K562 (cell line): ENCODE measurements at regions not wholly inside any gene's neighbourhood (a gene's known extent, or its start where the extent isn't known, plus 50 kb on each side); places are given as distances from the start of the nearest gene placed in this dataset.

Source experiments
- ADNP ChIP-seq: fragments of 200-800 bp; sonication (Bioruptor generic); IDR thresholded peaks from 2 replicates; pipeline ENCODE4 v1.6.1; 2016; ENCODE audit warnings: missing genetic modification characterization, missing compliant biosample characterization
- ELF1 ChIP-seq: fragments of 200-800 bp; sonication (Bioruptor generic); IDR thresholded peaks from 2 replicates; pipeline ENCODE4 v1.6.1; 2016; ENCODE audit warnings: missing genetic modification characterization, missing compliant biosample characterization
- ELF4 ChIP-seq: fragments of 450-650 bp; formaldehyde crosslinking; IDR thresholded peaks from 2 replicates; pipeline ENCODE4 v1.4.0; 2022; ENCODE audit warnings: missing genetic modification characterization
- MEF2D ChIP-seq: conservative IDR thresholded peaks from 2 replicates; pipeline ENCODE4 v1.6.1; 2016; ENCODE audit warnings: low read depth, missing genetic modification characterization, missing compliant biosample characterization
- NFYB ChIP-seq: IDR thresholded peaks from 2 replicates; pipeline ENCODE4 v1.6.1; 2011; ENCODE audit warnings: mild to moderate bottlenecking, moderate library complexity; ENCODE audit not compliant: insufficient read length; ENCODE audit errors: extremely low read depth
- RBM17 ChIP-seq: fragments of 200-400 bp; formaldehyde crosslinking; IDR thresholded peaks from 2 replicates; pipeline ENCODE4 v1.6.1; 2017; ENCODE audit warnings: low read depth, mild to moderate bottlenecking, low read length, borderline replicate concordance
- SMAD2 ChIP-seq: fragments of 150-350 bp; IDR thresholded peaks from 2 replicates; pipeline ENCODE4 v1.6.1; 2014; ENCODE audit warnings: low read depth, mild to moderate bottlenecking, low read length
- SRSF1 ChIP-seq: fragments of 200-400 bp; formaldehyde crosslinking; IDR thresholded peaks from 2 replicates; pipeline ENCODE4 v1.6.1; 2017; ENCODE audit warnings: mild to moderate bottlenecking, low read depth, low read length, moderate library complexity
- STAG1 ChIP-seq: sonication (generic); formaldehyde crosslinking; IDR thresholded peaks from 2 replicates; pipeline ENCODE4 v1.5.0; 2020; ENCODE audit warnings: missing genetic modification reagents, borderline replicate concordance
- TRIM24 ChIP-seq, 2 experiments: fragments of 450-650 bp; IDR thresholded peaks; 2 replicates each; pipeline ENCODE4 v1.6.1; 2016
- ZKSCAN3 ChIP-seq: fragments of 250-450 bp; sonication (Bioruptor Pico); IDR thresholded peaks from 2 replicates; pipeline ENCODE4 v1.4.0; 2020
- ZNF165 ChIP-seq: fragments of 250-450 bp; sonication (Bioruptor Pico); IDR thresholded peaks from 2 replicates; pipeline ENCODE4 v1.4.0; 2020; ENCODE audit warnings: borderline replicate concordance
- ZNF282 ChIP-seq: sonication (generic); formaldehyde crosslinking; IDR thresholded peaks from 2 replicates; pipeline ENCODE4 v1.8.1; 2023; ENCODE audit warnings: missing genetic modification reagents
- ZNF589 ChIP-seq: fragments of 200-800 bp; sonication (Bioruptor generic); IDR thresholded peaks from 2 replicates; pipeline ENCODE4 v1.6.1; 2016; ENCODE audit warnings: low read depth, missing genetic modification characterization, missing compliant biosample characterization
- ZNF778 ChIP-seq: fragments of 450-650 bp; formaldehyde crosslinking; IDR thresholded peaks from 2 replicates; pipeline ENCODE4 v1.4.0; 2020; ENCODE audit warnings: mild to moderate bottlenecking, moderate library complexity
- TF ChIP-seq, protein P1 (sequence below), 2 experiments: fragments of 450-650 bp; formaldehyde crosslinking in 1 of 2; IDR thresholded peaks; 2 replicates each; pipeline versions ENCODE4 v1.4.0 to v1.6.1; 2014 to 2020; ENCODE audit warnings: mild to moderate bottlenecking in 2 of 2, borderline replicate concordance in 1 of 2, low read depth in 1 of 2
- TF ChIP-seq, protein P2 (sequence below): fragments of 450-650 bp; IDR thresholded peaks from 2 replicates; pipeline ENCODE4 v1.6.1; 2016; ENCODE audit warnings: mild to moderate bottlenecking

DNA sequence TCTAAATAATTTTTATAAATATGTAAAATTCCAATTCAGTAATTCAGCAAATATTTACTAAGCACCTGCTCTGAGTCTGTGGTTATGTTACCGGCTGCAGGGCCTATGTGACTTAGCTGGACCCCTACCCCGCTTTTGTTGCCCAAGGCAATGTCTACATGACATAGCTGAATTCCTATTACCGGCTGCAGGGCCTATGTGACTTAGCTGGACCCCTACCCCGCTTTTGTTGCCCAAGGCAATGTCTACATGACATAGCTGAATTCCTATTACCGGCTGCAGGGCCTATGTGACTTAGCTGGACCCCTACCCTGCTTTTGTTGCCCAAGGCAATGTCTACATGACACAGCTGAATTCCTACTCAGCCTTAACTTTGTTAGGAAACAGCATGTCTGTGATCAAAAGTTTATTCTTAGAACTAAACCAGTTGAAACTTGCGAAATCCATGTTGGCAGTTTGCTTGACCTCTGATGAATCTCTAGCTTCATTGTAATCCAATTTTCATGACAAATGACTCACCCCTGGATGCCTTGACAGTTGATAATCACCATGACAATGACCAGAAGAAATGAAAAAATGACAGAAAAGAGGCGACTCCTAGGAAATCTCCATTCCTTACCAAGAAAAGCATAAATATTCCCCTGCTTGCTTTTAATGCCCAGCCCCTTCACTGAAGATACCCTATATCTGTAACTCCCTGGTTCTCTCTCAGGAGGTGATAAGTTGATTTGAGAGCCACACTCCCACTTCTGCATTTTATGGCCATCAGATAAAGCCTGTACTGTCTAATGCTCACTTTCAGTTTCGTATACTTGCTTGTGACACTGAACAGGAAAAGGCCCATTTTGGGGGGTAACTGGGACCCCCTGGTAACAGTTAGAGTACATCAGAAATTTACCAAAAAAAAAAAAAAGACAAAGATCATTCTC, 148.4 kb upstream of the SYT10 start (continued):
- no peak for TF ChIP-seq RBM17
- no peak for TF ChIP-seq NFYB
- peak; percentile 87 to 93 for TF ChIP-seq TRIM24 (IDR thresholded peaks at IDR 0.05)
- no peak for TF ChIP-seq ZKSCAN3 (CRISPR knock-in tag)
- TF ChIP-seq ZNF589 (CRISPR knock-in tag), result peak; percentile 64
- TF ChIP-seq ZNF282 (CRISPR knock-in tag), result no peak
- no peak for TF ChIP-seq SMAD2
- TF ChIP-seq, protein P1, sequence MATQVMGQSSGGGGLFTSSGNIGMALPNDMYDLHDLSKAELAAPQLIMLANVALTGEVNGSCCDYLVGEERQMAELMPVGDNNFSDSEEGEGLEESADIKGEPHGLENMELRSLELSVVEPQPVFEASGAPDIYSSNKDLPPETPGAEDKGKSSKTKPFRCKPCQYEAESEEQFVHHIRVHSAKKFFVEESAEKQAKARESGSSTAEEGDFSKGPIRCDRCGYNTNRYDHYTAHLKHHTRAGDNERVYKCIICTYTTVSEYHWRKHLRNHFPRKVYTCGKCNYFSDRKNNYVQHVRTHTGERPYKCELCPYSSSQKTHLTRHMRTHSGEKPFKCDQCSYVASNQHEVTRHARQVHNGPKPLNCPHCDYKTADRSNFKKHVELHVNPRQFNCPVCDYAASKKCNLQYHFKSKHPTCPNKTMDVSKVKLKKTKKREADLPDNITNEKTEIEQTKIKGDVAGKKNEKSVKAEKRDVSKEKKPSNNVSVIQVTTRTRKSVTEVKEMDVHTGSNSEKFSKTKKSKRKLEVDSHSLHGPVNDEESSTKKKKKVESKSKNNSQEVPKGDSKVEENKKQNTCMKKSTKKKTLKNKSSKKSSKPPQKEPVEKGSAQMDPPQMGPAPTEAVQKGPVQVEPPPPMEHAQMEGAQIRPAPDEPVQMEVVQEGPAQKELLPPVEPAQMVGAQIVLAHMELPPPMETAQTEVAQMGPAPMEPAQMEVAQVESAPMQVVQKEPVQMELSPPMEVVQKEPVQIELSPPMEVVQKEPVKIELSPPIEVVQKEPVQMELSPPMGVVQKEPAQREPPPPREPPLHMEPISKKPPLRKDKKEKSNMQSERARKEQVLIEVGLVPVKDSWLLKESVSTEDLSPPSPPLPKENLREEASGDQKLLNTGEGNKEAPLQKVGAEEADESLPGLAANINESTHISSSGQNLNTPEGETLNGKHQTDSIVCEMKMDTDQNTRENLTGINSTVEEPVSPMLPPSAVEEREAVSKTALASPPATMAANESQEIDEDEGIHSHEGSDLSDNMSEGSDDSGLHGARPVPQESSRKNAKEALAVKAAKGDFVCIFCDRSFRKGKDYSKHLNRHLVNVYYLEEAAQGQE (IDR thresholded peaks at IDR 0.05; ENCODE audit: borderline replicate concordance), result peak; percentile 95
- TF ChIP-seq, protein P1 (CRISPR knock-in tag; IDR thresholded peaks at IDR 0.05; ENCODE audit: low read depth), result no peak
- no peak for TF ChIP-seq ADNP
- no peak for TF ChIP-seq ELF1
- TF ChIP-seq SRSF1, result no peak
- peak; percentile 94 for TF ChIP-seq MEF2D
- no peak for TF ChIP-seq STAG1 (CRISPR knock-in tag)
- TF ChIP-seq ZNF778 (CRISPR knock-in tag), result no peak
- no peak for TF ChIP-seq ELF4 (CRISPR knock-in tag)
- TF ChIP-seq, protein P2, sequence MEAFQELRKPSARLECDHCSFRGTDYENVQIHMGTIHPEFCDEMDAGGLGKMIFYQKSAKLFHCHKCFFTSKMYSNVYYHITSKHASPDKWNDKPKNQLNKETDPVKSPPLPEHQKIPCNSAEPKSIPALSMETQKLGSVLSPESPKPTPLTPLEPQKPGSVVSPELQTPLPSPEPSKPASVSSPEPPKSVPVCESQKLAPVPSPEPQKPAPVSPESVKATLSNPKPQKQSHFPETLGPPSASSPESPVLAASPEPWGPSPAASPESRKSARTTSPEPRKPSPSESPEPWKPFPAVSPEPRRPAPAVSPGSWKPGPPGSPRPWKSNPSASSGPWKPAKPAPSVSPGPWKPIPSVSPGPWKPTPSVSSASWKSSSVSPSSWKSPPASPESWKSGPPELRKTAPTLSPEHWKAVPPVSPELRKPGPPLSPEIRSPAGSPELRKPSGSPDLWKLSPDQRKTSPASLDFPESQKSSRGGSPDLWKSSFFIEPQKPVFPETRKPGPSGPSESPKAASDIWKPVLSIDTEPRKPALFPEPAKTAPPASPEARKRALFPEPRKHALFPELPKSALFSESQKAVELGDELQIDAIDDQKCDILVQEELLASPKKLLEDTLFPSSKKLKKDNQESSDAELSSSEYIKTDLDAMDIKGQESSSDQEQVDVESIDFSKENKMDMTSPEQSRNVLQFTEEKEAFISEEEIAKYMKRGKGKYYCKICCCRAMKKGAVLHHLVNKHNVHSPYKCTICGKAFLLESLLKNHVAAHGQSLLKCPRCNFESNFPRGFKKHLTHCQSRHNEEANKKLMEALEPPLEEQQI, result peak; percentile 94
- TF ChIP-seq ZNF165 (CRISPR knock-in tag), result no peak
